NCI-H774 (cell line): ENCODE measurements at regions not wholly inside any gene's neighbourhood (a gene's known extent, or its start where the extent isn't known, plus 50 kb on each side); places are given as distances from the start of the nearest gene placed in this dataset.
"Not testable (repeated sequence)": the region's sequence is repeated elsewhere in the genome, so short reads cannot be mapped to it uniquely, and the experiment has no call there.

Experiments used
- DNase-seq: peaks from one replicate; lab custom pipeline; 2025; lab: John Stamatoyannopoulos, UW

DNA sequence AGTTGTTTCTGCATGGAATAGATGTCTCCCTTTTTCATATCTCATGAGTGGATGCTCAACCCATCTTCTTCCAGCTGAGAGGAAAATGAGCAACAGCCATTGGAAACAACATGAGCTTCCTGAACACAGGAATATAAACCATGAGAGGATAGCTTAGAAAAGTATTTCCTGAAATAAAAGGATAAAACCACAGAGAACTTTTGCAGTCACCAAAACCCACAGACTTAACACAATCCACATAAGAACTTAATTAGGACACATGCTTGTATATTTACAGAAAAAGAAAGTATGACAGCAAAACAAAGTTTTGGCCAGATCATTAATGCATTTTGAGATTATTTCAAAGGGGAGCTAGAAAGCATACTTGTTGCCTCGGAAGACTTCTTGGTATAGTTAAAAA is 180.5 kb upstream of the RASGRP1 start:
- DNase-seq = no peak

DNA sequence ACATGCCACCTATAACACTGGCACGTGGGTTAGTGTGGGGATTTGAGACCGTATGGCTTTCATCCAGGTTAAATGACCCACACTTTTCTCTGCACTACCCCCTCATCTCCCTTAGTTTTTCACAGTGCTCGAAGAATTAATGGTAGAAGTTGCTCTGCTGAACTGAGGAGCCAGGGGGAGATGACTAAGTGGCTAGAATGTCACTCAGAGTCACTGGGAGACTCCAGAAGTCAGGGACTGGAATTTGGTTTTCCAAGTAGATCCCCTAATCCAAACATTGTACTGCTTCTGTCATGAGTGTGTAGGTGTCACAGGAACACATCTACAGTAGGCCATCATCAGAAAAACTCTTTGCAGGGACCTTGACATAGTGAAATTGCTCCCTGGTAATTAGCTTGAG is 181.0 kb upstream of the RASGRP1 start:
- DNase-seq = no peak

- no peak for DNase-seq
Measured at GRCh38 chr15:38746211-38746610, 181.6 kb upstream of the RASGRP1 start.

- DNase-seq = no peak
Measured at GRCh38 chr15:38748710-38749109, 184.1 kb upstream of the RASGRP1 start.

DNA sequence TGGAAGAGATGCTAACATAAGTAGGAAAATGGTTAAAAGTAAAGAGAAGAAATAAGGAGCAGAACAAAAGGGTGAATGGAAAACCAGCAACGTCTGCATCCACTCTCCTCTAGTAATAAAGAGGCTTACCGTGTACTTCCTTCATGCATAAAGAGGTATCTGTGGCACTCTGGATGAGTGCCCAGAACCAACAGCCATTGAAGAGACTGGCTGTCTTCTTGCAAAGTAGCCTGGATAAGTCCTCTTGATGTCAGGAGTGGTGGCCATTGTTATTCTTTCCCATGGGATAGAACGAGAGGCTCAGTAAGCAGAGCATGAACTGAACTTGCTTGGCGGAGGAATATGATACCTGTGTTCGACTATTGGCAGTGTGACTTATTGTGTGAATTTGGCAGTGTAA is 186.2 kb upstream of the RASGRP1 start:
- no peak for DNase-seq

DNA sequence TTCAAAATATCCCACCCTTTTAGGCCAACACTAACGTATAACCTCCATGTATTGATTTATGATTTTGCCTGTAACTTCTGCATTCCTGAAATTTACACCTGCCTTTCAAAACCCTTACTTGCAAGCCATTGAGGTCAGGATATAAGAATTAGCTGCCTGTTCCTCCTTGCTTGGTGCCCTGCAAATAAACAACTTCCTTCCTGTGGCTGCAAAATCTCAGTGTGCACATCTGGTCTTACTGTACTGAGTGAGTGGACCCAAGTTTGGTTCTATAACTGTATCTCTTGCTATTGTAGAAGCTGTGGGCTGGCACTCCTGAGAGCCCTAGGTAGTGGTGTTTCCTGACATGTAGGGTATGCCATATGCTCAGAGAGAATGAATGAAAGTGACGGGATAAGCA is 191.1 kb upstream of the RASGRP1 start:
- no peak for DNase-seq

- DNase-seq = no peak
Measured at GRCh38 chr15:38756441-38756840, 191.8 kb upstream of the RASGRP1 start.

DNA sequence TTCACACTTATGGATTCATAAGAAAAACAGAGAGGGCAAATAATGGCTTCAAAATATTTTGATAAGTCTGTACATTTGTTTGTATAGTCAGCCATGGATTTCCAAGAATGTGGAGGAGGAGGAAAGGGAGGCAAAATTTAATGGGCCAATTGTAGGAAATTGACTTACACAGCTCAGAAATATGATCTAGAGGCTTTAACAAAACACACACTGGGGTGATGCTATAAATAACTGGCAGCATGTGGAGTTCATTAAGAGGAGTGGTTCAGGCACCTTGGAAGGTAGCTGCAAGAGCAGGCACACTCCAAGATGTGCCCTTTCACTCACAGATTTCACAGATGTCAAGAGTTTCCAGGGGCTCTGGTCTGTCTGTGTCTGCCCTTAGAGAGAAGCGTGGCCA is 193.4 kb upstream of the RASGRP1 start:
- no peak for DNase-seq

DNA sequence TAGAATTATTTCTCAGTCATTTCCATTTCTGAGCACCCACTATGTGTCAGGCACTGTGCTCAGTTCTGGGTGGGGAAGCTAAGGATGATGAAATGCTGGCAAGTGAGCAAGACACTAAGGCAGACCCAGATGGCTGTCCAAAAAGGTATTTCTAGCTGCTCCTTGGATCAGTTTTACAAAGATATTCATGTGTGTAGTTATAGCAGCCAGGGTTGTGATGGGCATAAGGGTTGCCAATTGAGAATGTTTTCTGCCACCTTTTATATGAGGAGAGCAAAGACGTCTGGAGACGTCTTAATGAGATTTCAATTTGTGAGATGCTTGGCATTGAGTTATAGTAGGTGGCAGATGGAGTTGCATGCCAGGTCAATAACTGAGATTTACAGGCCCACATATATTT is 197.1 kb upstream of the RASGRP1 start:
- no peak for DNase-seq

DNA sequence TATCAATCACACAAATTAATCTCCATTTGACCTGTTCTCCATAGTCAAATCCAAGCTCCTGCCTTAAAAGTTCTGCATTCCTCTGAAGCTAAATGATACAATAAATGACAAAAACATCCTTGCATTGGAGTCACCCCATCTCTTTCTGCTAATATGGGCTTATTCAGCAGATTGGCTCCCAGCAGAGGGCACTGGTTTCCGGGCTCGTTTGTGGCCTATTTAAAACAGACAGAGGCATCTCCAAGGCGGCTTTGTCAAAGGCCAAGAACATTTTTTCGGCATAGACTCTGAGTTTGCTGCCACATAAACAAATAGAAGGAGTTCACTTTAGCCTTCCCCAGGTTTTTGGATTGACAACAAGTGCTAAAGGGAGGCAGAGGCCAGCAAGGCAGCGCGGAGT is 204.4 kb upstream of the RASGRP1 start:
- DNase-seq = no peak

DNA sequence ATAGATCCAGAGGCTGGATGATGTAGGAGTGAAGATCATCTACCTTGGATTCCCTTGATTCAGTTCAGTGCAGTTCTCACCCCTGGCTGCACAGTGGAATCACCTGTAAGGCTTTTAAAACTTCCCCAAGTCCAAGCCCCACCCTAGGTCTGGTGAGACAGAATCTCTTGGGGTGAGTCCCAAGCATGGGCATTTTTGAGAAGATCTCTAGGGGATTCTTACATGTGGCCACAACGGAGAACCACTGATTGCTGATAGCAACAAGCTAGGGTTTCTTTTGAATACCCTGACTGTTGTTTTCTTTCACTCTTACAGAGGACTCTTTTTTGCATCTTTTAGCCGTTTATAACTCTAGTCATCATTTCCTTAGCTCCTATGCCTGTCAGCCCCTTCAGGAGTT is 204.9 kb upstream of the RASGRP1 start:
- no peak for DNase-seq

GRCh38 chr15:38774076-38774475 is 209.5 kb upstream of the RASGRP1 start:
- DNase-seq = not testable (repeated sequence)

DNA sequence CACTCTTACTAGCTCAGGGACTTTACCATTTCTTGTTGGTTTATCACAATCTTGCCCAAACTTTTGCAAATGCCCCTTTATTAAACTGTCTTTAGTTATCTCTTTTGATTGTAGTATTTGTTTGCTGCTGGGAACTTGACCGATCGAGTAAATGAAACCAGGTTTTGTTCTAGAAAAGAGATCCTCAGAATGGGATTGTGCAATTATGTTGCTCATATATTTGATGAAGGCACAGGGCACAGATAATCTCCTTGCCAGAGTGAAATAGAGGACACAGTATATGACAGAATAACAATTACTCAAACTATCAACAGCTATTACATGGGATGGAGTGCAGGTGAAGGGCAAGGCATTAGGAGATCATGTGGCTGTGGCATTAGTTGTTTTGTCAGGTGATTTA is 216.6 kb upstream of the RASGRP1 start:
- DNase-seq = no peak

DNA sequence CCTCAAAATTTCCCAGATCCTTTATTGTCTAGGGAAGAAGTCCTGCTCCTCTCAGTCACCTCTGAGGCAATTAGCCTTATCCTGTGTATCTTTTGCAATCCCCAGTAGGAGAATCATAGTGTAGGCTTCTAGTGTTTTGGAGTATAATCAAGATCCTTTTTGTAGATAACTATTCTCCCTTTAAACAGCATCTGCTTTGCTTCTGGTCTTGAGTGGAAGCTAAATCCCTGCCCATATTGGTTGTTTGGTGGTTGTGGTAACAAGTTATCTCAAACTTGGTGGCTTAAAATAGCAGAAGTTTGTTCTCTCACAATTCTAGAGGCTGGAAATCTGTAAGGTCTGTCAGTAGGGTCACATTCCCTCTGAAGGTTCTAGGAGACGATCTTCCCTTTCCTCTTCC is 217.5 kb upstream of the RASGRP1 start:
- no peak for DNase-seq

DNA sequence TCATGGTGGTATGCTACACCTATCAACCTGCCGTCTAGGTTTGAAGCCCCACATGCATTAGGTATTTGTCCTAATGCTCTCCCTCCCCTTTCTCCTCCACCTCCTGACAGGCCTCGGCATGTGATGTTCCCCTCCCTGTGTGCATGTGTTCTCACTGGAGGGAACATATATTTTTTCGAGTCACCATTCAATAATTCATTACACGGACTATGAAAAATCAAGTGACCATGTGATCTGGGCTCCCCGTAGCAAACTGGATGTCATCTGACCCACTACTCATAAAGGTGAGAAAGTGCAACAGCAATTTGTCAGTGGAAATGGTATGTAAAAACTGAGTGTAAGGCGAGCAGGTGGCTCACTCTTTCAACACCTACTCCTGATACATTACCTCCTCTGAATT is 224.3 kb upstream of the RASGRP1 start:
- DNase-seq = no peak

DNA sequence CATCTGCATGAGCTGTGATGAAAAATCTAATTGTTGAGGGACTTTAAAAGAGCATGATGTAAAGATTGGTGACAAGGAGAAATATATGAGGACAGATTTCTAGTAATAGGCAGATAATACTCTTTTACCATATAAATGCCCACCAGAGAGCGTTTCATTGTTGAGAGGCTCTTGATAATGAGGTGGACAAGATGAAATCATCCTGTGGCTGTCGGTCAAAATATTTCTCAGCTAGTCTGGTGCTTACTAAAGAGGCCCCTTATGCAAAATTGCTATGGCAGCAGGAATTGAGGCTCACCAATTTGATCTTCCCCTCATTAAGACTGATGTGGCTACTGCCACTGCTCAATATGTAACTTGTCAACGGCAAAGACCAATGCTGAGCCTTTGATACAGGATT is 225.0 kb upstream of the RASGRP1 start:
- no peak for DNase-seq

- no peak for DNase-seq
Measured at GRCh38 chr15:38793206-38793810, 228.7 kb upstream of the RASGRP1 start.

- no peak for DNase-seq
Measured at GRCh38 chr15:38795471-38796245, 231.0 kb upstream of the RASGRP1 start.

DNA sequence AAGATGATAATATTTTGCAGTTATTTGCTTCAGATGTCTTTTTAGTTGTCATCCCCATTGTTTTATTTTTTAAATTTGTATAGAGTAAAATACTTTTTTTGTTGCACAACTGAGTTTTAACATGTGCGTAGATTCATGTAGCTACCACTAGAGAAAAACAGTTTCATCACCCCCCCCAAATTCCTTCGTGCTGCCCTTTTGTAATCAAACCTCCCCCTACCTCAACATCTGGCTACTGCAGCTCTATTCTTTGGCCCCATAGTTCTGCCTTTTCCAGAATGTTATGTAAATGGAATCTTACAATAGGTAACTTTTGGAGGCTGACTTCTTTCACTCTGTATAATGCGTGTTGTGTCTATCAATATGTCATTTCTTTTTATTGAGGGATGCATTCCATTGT is 232.0 kb upstream of the RASGRP1 start:
- DNase-seq = no peak

- DNase-seq = not testable (repeated sequence)
Measured at GRCh38 chr15:38797506-38797905, 232.9 kb upstream of the RASGRP1 start.

GRCh38 chr15:38799202-38799601 is 234.6 kb upstream of the RASGRP1 start:
- not testable (repeated sequence) for DNase-seq

DNA sequence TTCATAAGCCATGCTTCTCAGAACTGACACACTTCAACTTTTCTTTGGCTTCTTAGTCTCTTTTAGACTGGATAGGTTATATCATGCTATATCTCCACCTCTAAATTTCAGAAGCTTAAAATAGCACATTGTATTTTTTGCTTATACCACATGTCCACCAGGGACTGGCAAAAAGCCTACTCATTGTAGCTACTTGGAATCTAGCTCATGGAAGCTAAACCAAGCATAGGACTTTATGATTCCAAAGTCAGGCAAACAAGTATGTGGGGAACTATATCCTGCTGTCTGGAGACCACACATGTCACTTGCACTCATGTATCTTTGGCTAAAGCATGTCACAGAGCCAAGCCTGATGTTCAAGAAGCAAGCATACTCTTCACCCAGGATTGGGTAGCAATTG is 245.0 kb upstream of the RASGRP1 start:
- no peak for DNase-seq

- no peak for DNase-seq
Measured at GRCh38 chr15:38810686-38811085, 246.1 kb upstream of the RASGRP1 start.

GRCh38 chr15:38814254-38814653 is 249.6 kb upstream of the RASGRP1 start:
- not testable (repeated sequence) for DNase-seq
